DOHH2 (cell line): ENCODE measurements at regions not wholly inside any gene's neighbourhood (a gene's known extent, or its start where the extent isn't known, plus 50 kb on each side); places are given as distances from the start of the nearest gene placed in this dataset.

Experiments used
- EZH2phosphoT487 ChIP-seq: fragments of 200-600 bp; sonication (generic); IDR thresholded peaks from 2 replicates; pipeline ENCODE4 v1.6.1; 2017; ENCODE audit warnings: borderline replicate concordance, mild to moderate bottlenecking, antibody characterized with exemption, low read length, moderate library complexity, mixed read lengths
- TF ChIP-seq, protein P1 (sequence below): fragments of 200-600 bp; sonication (generic); IDR thresholded peaks from one replicate; pipeline ENCODE4 v1.5.1; 2014; ENCODE audit warnings: antibody characterized with exemption, mild to moderate bottlenecking, low read depth, low read length; ENCODE audit not compliant: poor library complexity, severe bottlenecking

GRCh38 chr3:102095383-102095782 lies 246.1 kb downstream of the NFKBIZ start:
- TF ChIP-seq, protein P1, sequence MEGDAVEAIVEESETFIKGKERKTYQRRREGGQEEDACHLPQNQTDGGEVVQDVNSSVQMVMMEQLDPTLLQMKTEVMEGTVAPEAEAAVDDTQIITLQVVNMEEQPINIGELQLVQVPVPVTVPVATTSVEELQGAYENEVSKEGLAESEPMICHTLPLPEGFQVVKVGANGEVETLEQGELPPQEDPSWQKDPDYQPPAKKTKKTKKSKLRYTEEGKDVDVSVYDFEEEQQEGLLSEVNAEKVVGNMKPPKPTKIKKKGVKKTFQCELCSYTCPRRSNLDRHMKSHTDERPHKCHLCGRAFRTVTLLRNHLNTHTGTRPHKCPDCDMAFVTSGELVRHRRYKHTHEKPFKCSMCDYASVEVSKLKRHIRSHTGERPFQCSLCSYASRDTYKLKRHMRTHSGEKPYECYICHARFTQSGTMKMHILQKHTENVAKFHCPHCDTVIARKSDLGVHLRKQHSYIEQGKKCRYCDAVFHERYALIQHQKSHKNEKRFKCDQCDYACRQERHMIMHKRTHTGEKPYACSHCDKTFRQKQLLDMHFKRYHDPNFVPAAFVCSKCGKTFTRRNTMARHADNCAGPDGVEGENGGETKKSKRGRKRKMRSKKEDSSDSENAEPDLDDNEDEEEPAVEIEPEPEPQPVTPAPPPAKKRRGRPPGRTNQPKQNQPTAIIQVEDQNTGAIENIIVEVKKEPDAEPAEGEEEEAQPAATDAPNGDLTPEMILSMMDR: no peak
- TF ChIP-seq EZH2phosphoT487: no peak
